H9 (cell line): ENCODE measurements at regions not wholly inside any gene's neighbourhood (a gene's known extent, or its start where the extent isn't known, plus 50 kb on each side); places are given as distances from the start of the nearest gene placed in this dataset.

Source experiments
- DNase-seq: peaks from one replicate; pipeline ENCODE4 v3.0.0-alpha.2; 2017
- H2AFZ ChIP-seq: one replicate; pipeline ENCODE4 v1.6.1; 2013; ENCODE audit warnings: mild to moderate bottlenecking, low read length, control low read depth, moderate library complexity
- H2AK5ac ChIP-seq: 2 replicates; pipeline ENCODE4 v1.6.1; 2013; ENCODE audit warnings: low read length, control low read depth, mixed read lengths; ENCODE audit not compliant: insufficient read length
- H2BK120ac ChIP-seq: one replicate; pipeline ENCODE4 v1.6.1; 2013; ENCODE audit warnings: low read depth, mild to moderate bottlenecking, low read length, control low read depth, inconsistent platforms; ENCODE audit not compliant: poor library complexity, severe bottlenecking
- H2BK12ac ChIP-seq: 2 replicates; pipeline ENCODE4 v1.6.1; 2013; ENCODE audit warnings: low read length, control low read depth, mixed read lengths, low read depth; ENCODE audit not compliant: insufficient read length
- H2BK15ac ChIP-seq: 2 replicates; pipeline ENCODE4 v1.6.1; 2013; ENCODE audit warnings: low read depth, low read length, control low read depth
- H2BK20ac ChIP-seq: one replicate; pipeline ENCODE4 v1.6.1; 2013; ENCODE audit warnings: low read depth, mild to moderate bottlenecking, low read length, control low read depth, inconsistent platforms; ENCODE audit not compliant: poor library complexity, severe bottlenecking
- H2BK5ac ChIP-seq: 2 replicates; pipeline ENCODE4 v1.6.1; 2013; ENCODE audit warnings: low read length, control low read depth, mixed read lengths; ENCODE audit not compliant: insufficient read length
- H3K14ac ChIP-seq: 2 replicates; pipeline ENCODE4 v1.6.1; 2013; ENCODE audit warnings: low read length, control low read depth; ENCODE audit not compliant: insufficient read depth
- H3K18ac ChIP-seq: 2 replicates; pipeline ENCODE4 v1.6.1; 2013; ENCODE audit warnings: low read depth, mild to moderate bottlenecking, mixed read lengths, low read length, control low read depth; ENCODE audit not compliant: insufficient read length
- H3K23ac ChIP-seq: 2 replicates; pipeline ENCODE4 v1.6.1; 2013; ENCODE audit warnings: low read length, control low read depth, mixed read lengths, low read depth; ENCODE audit not compliant: insufficient read length
- H3K23me2 ChIP-seq: 2 replicates; pipeline ENCODE4 v1.6.1; 2013; ENCODE audit warnings: low read depth, mild to moderate bottlenecking, mixed read lengths, low read length, control low read depth; ENCODE audit not compliant: insufficient read length, poor library complexity, severe bottlenecking
- H3K27ac ChIP-seq: 2 replicates; pipeline ENCODE4 v1.5.1; 2013; ENCODE audit warnings: low read length, control low read depth, mixed read lengths, low read depth; ENCODE audit not compliant: insufficient read length
- H3K27me3 ChIP-seq: 2 replicates; pipeline ENCODE4 v1.6.1; 2013; ENCODE audit warnings: low read length, control low read depth, inconsistent platforms; ENCODE audit not compliant: insufficient read depth
- H3K4ac ChIP-seq: 2 replicates; pipeline ENCODE4 v1.6.1; 2013; ENCODE audit warnings: low read depth, mild to moderate bottlenecking, control low read depth, inconsistent platforms, low read length, moderate library complexity
- H3K4me1 ChIP-seq: 2 replicates; pipeline ENCODE4 v1.6.1; 2013; ENCODE audit warnings: low read length, control low read depth, inconsistent platforms; ENCODE audit not compliant: insufficient read depth
- H3K4me2 ChIP-seq: 2 replicates; pipeline ENCODE4 v1.6.1; 2013; ENCODE audit warnings: low read length, control low read depth, mixed read lengths; ENCODE audit not compliant: insufficient read length, insufficient read depth
- H3K56ac ChIP-seq: 2 replicates; pipeline ENCODE4 v1.6.1; 2013; ENCODE audit warnings: low read depth, mild to moderate bottlenecking, mixed read lengths, low read length, control low read depth; ENCODE audit not compliant: insufficient read length
- H3K79me1 ChIP-seq: 2 replicates; pipeline ENCODE4 v1.6.1; 2013; ENCODE audit warnings: low read depth, mild to moderate bottlenecking, moderate library complexity, low read length, control low read depth, inconsistent platforms; ENCODE audit not compliant: insufficient read depth, poor library complexity, severe bottlenecking
- H3K79me2 ChIP-seq: 2 replicates; pipeline ENCODE4 v1.6.1; 2013; ENCODE audit warnings: low read length, control low read depth, inconsistent platforms; ENCODE audit not compliant: insufficient read depth
- H3K9ac ChIP-seq: 2 replicates; pipeline ENCODE4 v1.6.1; 2013; ENCODE audit warnings: low read length, control low read depth, mixed read lengths; ENCODE audit not compliant: insufficient read length; ENCODE audit errors: extremely low read depth
- H3K9me3 ChIP-seq: one replicate; pipeline ENCODE4 v1.6.1; 2013; ENCODE audit warnings: low read depth, low read length, inconsistent platforms; ENCODE audit not compliant: control insufficient read depth
- H3T11ph ChIP-seq: one replicate; pipeline ENCODE4 v1.6.1; 2013; ENCODE audit warnings: mild to moderate bottlenecking, low read length, control low read depth, inconsistent platforms
- H4K20me1 ChIP-seq: one replicate; pipeline ENCODE4 v1.6.1; 2013; ENCODE audit not compliant: control insufficient read depth, insufficient read length, insufficient read depth
- H4K5ac ChIP-seq: 2 replicates; pipeline ENCODE4 v1.6.1; 2013; ENCODE audit warnings: low read depth, mild to moderate bottlenecking, mixed read lengths, low read length, control low read depth; ENCODE audit not compliant: insufficient read length
- H4K8ac ChIP-seq: replicated peaks from 2 replicates; pipeline ENCODE4 v1.6.1; 2013; ENCODE audit warnings: low read length, control low read depth, mixed read lengths, low read depth; ENCODE audit not compliant: insufficient read length
- H4K91ac ChIP-seq: 2 replicates; pipeline ENCODE4 v1.6.1; 2013; ENCODE audit warnings: low read depth, mild to moderate bottlenecking, moderate library complexity, mixed read lengths, low read length, control low read depth; ENCODE audit not compliant: insufficient read length
- H3K27ac Mint-ChIP-seq, 3 experiments: 2 replicates in 2 of 3; 3 replicates in 1 of 3; pipeline ENCODE4 v1.8.0; 2020 to 2021; ENCODE audit warnings: mixed read lengths in 3 of 3, mild to moderate bottlenecking in 1 of 3, moderate library complexity in 1 of 3
- H3K27me3 Mint-ChIP-seq: 2 replicates; pipeline ENCODE4 v1.8.0; 2021; ENCODE audit warnings: low read depth, mild to moderate bottlenecking, moderate library complexity, mixed read lengths
- H3K36me3 Mint-ChIP-seq, 3 experiments: 2 replicates in 2 of 3; 3 replicates in 1 of 3; pipeline ENCODE4 v1.8.0; 2020 to 2021; ENCODE audit warnings: low read depth in 3 of 3, mixed read lengths in 3 of 3; ENCODE audit not compliant: insufficient read depth in 1 of 3
- H3K4me1 Mint-ChIP-seq, 2 experiments: 2 replicates each; pipeline ENCODE4 v1.8.0; 2020; ENCODE audit warnings: mixed read lengths in 2 of 2
- H3K4me3 Mint-ChIP-seq, 2 experiments: 2 replicates in 1 of 2; 3 replicates in 1 of 2; pipeline ENCODE4 v1.8.0; 2020 to 2021; ENCODE audit warnings: mild to moderate bottlenecking in 2 of 2, mixed read lengths in 2 of 2, moderate library complexity in 1 of 2
- H3K9me3 Mint-ChIP-seq, 2 experiments: 2 replicates in 1 of 2; 3 replicates in 1 of 2; pipeline ENCODE4 v1.8.0; 2020; ENCODE audit warnings: mild to moderate bottlenecking in 2 of 2, mixed read lengths in 2 of 2, moderate library complexity in 1 of 2
- CTCF ChIP-seq: fragments of 200-600 bp; sonication (generic); conservative IDR thresholded peaks from 3 replicates; pipeline ENCODE4 v1.8.0; 2021; ENCODE audit warnings: antibody characterized with exemption, mild to moderate bottlenecking
- WGBS: extraction: QIAGEN DNeasy Blood & Tissue Kit; methylation state at CpG from one replicate; pipeline ENCODE4 v1.1.7; 2013; ENCODE audit warnings: missing lambda C conversion rate, low lambda C conversion rate, mixed read lengths; ENCODE audit not compliant: insufficient read length; ENCODE audit errors: extremely low coverage; 5-methylcytosine and 5-hydroxymethylcytosine counted together

GRCh38 chr2:18659915-18660314 is 70.5 kb upstream of the NT5C1B start:
- Histone ChIP-seq H3K14ac (no peak overlapping the region), H4K8ac (no peak overlapping the region), H3K9ac (no peak overlapping the region), H3K9me3 (no peaks in the 10 kb centered on the region), H3K79me1 (no peaks in the 10 kb centered on the region), H2BK5ac (no peak overlapping the region), H3K4ac (no peak overlapping the region), H3K4me1 (no peaks in the 10 kb centered on the region), H3K79me2 (no peaks in the 10 kb centered on the region), H4K5ac (no peak overlapping the region), H2BK20ac (no peak overlapping the region), H4K20me1 (no peaks in the 10 kb centered on the region), H3K23ac (no peak overlapping the region), H4K91ac (no peak overlapping the region), H2AFZ (no peak overlapping the region), H2BK120ac (no peak overlapping the region), H2BK15ac (no peak overlapping the region), H2BK12ac (no peak overlapping the region), H2AK5ac (no peak overlapping the region), H3K18ac (no peak overlapping the region), H3K27me3 (no peaks in the 10 kb centered on the region), H3K27ac (no peak overlapping the region), H3K4me2 (no peak overlapping the region), H3K23me2 (no peaks in the 10 kb centered on the region), H3K56ac (no peak overlapping the region), H3T11ph (no peak overlapping the region)
- Mint-ChIP-seq H3K27me3 (no peaks in the 10 kb centered on the region), H3K36me3 (no peaks in the 10 kb centered on the region), H3K4me1 (no peaks in the 10 kb centered on the region), H3K4me3 (no peak overlapping the region), H3K9me3 (no peaks in the 10 kb centered on the region), H3K27ac (no peak overlapping the region)
- WGBS, result no CpG with 5 or more reads among the region's 1 CpG
- no peak for DNase-seq
- no peak for TF ChIP-seq CTCF
